CD4-positive, alpha-beta T cell treated with Interleukin-21 for 1 hour (primary cell): ENCODE measurements at regions not wholly inside any gene's neighbourhood (a gene's known extent, or its start where the extent isn't known, plus 50 kb on each side); places are given as distances from the start of the nearest gene placed in this dataset.
"Not testable (repeated sequence)": the region's sequence is repeated elsewhere in the genome, so short reads cannot be mapped to it uniquely, and the experiment has no call there.

Source experiments
- DNase-seq: peaks from one replicate; pipeline ENCODE4 v3.0.0-alpha.2; 2020

DNA sequence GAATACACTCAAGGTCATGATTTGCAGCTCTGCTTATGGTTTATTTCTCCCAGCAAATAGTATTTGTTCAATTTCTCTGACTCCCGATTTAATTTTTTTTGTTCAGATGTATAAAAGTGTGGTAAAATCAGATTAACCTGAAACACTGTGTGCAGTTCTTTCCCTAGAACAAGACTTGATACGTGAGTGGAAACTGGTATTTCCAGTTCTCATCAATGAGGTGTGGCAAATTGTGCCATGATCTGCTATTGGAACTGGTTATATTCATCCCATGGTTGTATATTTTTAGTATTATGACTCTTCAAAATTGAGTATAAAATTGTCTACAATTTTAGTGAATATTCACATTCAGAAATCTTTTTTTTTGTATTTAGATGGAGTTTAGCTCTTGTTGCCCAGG lies 76.8 kb upstream of the IVNS1ABP start:
- no peak for DNase-seq

DNA sequence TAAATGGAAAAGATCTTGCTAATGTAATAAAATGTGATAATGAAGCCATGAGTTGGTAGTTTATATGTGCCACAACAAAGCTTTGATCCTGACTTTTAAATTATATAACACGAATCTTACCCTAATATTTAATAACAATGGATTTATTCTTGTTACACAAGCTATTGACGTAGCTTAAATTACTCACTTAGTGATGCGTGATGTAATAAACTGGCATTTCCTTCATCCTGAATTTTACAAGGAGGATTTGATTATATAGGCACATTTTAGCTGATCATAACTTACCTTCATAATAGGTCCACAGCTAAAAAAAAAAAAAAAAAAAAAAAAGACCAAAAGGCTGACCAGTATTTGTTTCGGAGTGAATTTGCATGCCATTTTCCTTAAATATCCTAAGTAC lies 76.2 kb upstream of the IVNS1ABP start:
- DNase-seq, result no peak

DNA sequence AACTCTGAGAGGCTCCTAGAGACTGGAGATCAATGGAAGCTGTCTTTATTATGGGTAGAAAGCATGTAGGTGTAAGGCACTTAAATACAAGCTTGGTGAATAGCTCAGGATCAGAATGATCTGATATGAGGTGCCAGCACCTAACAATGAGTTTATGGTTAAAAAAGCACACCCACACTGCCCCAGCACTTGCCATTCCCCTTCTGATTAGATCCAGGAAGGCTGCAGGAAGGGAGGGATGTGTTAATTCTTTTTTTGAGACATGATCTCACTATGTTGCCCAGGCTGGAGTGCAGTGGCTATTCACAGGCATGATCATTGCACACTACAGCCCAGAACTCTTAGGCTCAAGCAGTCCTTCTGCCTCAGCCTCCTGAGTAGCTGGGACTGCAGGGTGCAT lies 71.8 kb upstream of the IVNS1ABP start:
- no peak for DNase-seq

DNA sequence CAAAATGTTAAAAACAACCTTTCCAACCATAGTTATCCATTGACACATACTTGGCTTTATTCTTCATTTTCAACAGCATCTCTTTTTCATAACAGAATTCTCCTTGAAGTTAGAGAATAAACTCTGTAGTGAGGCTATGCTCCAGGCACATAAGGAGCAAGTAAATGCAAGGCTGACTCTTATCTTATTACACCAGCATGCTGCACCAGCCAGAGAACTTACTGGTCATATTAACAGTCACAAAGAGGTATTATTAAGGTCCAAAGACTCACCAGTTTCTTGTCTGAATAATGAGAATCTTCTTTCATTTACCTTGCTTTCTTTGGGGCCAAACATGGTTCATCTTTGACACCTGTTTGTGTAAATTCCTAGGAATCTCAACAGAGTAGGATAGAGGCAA lies 71.3 kb upstream of the IVNS1ABP start:
- no peak for DNase-seq

DNA sequence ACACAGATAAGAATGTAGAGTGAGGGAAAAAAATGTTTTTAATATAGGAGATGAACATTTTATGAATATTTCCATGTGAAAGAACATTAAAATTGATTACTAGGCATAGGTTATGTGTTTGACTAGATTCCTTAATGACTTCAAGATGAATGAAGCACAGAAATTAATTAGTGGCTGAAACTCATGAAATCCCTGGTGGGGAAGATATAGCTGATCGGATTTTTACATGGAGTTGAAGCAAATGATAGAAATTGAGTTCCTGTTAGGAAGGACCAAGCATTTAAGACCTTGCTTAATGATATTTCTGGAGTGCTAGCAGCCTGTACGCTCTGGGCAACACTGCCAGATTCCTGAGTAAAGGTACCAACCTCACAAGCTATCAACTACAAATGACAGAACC lies 68.9 kb upstream of the IVNS1ABP start:
- DNase-seq, result no peak

DNA sequence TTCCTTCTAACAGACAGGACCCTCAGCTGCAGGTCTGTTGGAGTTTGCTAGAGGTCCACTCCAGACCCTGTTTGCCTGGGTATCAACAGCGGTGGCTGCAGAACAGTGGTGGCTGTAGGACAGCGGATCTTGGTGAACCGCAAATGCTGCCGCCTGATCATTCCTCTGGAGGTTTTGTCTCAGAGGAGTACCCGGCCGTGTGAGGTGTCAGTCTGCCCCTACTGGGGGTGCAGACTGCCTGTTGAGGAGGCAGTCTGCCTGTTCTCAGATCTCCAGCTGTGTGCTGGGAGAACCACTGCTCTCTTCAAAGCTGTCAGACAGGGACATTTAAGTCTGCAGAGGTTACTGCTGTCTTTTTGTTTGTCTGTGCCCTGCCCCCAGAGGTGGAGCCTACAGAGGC lies 66.8 kb upstream of the IVNS1ABP start:
- not testable (repeated sequence) for DNase-seq

DNA sequence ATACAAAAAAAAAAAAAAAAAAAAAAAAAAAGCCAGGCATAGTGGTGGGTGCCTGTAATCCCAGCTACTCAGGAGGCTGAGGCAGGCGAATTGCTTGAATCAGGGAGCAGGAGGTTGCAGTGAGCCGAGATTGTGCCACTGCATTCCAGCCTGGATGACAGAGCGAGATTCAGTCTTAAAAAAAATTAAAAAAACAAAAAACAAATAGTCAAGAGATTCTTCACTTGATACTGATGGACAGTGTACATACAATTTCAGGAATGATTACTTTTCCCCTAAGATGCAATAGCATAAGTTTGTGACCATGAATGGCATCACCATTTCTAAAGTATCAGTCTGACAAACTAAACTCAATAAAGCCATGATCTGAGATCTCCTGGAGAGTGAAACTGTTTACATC lies 60.8 kb upstream of the IVNS1ABP start:
- no peak for DNase-seq

DNA sequence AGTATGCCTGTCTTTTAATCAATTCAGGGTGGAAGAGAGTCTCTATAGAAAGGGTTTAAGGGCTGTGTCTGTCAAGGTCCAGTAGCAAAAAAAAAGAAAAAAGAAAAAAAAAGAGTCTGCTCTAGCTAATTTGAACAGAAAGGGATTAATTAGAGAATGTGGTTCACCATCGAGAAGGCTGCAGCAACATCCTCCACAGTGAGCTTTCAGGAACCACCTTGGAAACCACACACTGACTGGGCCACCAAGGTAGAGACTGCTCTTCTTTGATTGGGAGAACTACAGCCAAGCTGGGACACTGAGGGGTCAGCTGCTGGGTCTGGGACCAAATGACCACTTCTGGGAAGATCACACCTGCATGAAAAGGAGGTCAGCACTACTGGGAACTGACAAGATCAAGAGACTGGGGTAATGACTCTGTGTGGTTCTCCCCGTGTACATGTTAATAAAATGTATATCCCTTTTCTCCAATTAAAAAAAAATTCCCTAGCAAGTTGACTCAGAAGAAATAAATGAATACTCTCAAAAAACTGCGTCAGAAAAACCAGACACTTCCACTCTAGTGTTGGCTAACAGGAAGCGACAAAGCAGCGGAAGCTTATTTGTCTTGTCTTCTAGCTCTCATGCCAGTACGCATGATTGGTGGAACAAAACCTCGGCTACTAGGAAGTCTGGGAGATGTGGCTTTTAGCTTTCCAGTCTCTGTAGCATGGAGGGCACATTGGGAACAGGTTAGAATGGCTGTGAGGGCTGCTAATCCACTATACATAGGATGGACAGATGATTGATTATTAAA lies 60.0 kb upstream of the IVNS1ABP start:
- DNase-seq, result no peak

DNA sequence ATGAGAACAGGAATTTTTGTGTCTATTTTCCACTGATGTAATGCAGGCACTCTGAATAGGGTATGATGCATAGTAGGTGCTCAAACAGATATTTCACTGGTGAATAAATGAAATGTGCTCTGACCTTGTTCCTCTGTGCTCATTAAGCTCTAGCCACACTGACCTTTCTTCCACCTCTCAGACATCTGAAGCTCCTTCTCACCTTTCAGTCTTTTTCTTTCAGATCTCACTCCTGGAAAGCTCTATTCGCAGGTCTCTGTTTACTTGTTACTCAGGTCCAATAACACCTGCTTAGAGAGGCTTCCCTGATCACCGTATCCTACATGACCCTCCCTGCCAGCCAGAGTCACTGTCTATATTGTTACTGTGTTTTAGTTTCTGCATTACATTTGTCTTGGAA lies 59.2 kb upstream of the IVNS1ABP start:
- no peak for DNase-seq

DNA sequence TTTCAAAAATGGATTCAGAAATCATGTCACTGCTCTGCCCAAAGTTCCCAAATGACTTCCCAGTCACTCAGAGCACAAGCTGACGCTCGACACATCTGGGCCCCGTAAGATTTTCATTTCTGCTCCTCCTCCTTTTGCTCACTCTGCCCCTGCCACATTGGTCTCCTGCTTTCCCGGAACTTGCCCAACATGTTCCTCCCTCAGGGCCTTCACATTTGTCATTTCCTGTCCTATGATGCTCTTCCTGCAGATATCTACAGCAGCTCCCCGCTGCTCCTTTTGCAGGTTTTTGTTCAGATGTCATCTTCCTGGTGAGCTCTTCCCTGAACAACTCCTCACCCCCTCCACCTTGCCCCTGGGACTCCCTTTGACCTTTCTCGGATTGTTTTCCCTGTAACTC lies 58.5 kb upstream of the IVNS1ABP start:
- DNase-seq, result peak; percentile 5

DNA sequence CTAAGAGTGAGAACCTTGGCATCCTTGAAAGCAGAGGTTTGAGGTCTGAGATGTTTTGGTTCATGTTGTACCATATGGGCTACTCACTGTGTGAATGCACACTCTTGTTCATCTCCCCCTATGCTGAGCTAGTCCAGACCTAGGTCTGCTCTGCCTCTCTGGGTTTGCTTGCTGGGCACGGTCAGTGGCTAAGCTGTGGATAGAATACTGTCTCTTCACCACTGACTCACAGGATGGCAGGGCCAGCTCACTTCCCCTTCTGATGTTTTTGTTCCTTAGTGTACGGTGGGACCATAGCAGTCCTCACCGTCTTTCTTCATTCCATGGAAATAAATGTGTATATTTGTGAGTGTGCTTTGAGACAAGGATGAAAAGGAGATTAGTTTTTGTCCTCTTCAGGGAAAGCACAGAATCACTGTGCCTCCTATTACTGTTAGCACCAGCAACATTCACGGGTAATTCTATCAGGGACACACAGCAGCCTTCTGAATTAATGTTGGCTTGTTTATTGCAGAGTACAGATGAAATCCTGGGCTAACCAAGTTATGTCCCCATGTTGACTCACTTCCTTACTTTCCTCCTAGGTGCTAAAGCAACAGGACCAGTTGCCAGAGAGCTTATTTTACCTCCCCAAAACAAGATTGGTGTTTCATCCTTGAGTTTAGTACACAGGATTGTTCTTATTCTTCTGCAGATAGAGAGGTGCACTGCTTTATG lies 56.9 kb upstream of the IVNS1ABP start:
- DNase-seq, result no peak

DNA sequence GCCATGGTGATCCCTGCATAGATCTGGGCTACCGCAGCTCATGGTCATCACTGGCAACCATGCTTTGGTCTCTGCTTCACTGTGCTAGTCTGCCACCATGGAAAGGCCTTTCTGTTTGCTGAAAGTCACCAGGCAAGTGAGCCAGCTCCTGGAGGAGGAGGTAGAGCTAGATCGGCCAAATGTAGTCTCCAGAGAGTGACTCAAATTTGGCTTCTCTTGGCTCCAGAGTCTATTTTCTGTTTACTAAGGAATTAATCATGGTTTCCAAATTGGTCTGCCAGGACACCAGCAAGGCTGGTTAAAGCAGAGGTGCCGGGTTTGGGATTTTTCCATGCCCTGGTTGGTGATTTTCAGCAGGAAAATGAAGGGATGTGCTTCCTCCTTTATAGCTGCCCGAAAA lies 52.7 kb upstream of the IVNS1ABP start:
- DNase-seq, result no peak

DNA sequence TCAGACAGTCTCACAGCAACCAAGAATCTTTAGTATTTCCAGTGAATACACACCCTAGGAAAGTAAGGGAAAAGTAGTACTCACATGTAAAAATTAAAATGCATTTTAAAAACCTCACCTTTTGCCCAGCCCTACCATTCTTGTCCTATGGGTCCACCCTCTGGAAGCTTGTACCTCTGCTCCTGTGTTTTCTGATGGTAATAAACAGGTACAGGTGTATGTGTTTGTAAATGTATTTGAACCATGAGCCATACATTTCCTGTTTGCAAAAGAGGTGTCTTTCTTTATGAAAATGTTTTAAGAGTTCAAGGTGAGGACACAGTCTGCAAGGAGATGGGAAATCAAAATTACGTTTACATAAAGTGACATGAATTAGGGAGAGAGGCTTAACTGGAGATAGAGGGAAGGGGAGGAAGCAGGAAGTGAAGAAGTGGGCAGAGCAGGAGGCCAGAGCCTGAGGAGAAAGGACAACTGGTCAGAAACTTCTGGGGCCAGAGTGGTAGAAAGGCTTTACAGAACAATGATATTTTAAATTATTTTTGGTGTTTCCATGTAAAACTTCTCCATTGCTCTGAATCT lies 52.0 kb upstream of the IVNS1ABP start:
- no peak for DNase-seq

DNA sequence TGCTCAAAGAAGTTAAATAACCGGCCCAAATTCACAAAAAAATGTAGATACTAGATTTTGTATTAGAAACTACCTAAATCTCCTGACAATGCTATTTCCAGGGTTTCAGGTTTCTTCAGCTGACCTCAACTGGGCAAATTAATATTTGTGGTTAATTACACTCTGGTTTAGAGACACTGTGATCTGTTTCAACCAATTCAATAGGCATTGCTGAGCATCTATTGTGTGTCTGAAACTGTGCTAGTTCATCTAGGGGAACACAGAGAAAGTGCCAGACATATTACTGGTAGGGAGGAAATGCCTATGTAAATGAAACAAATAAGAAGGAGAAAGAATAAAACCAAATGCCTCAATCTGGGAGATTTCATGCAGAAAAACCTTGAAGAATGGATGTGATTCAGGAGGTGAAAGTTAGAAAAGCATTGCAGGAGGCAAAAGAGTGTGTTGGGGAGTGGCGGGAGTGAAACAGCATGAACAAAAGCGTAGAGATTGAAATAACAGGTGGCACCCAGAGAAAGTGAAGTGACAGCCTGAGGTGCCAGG lies 51.3 kb upstream of the IVNS1ABP start:
- DNase-seq, result no peak

DNA sequence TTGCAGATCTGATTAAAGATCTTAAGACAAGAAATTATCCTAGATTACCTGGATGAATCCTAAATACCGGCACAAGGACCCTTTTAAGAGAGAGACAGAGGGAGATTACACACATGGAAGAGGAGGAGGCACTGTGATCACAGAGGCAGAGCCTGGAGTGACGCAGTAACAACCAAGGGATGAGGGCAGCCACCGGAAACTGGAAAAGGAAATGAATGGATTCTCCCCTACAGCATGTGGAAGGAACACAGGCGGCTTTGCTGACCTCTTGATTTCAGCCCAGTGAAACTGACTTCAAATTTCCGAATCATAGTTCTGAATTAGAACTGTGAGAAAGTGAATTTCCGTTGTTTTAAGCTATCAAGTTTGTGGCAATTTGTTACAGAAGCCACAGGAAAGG lies 50.2 kb upstream of the IVNS1ABP start:
- no peak for DNase-seq
